Esophagus (tissue), 2 donors: ENCODE measurements at regions not wholly inside any gene's neighbourhood (a gene's known extent, or its start where the extent isn't known, plus 50 kb on each side); places are given as distances from the start of the nearest gene placed in this dataset.

Experiments
- H3K27ac ChIP-seq, 2 donors: one replicate each; pipeline ENCODE4 v1.5.1; 2013; ENCODE audit warnings: low read depth in 2 of 2, mild to moderate bottlenecking in 2 of 2, inconsistent platforms in 1 of 2, low read length in 1 of 2, moderate library complexity in 1 of 2
- H3K27me3 ChIP-seq, 2 donors: one replicate each; pipeline ENCODE4 v1.6.1; 2013; ENCODE audit warnings: low read length in 2 of 2, control low read depth in 1 of 2, mild to moderate bottlenecking in 1 of 2; ENCODE audit not compliant: insufficient read depth in 2 of 2, control insufficient read depth in 1 of 2
- H3K36me3 ChIP-seq, 2 donors: one replicate each; pipeline ENCODE4 v1.6.1; 2013; ENCODE audit warnings: low read length in 1 of 2; ENCODE audit not compliant: control insufficient read depth in 2 of 2, insufficient read depth in 2 of 2
- H3K4me1 ChIP-seq, 2 donors: one replicate each; pipeline ENCODE4 v1.6.1; 2013; ENCODE audit warnings: low read length in 1 of 2; ENCODE audit not compliant: control insufficient read depth in 2 of 2, insufficient read depth in 2 of 2
- H3K4me3 ChIP-seq, 2 donors: one replicate each; pipeline ENCODE4 v1.5.1; 2013; ENCODE audit warnings: low read length in 2 of 2, mild to moderate bottlenecking in 2 of 2, low read depth in 1 of 2, moderate library complexity in 1 of 2
- H3K9me3 ChIP-seq, 2 donors: one replicate each; pipeline ENCODE4 v1.6.1; 2013; ENCODE audit warnings: mild to moderate bottlenecking in 2 of 2, low read depth in 1 of 2, low read length in 1 of 2, moderate library complexity in 1 of 2; ENCODE audit not compliant: control insufficient read depth in 2 of 2, insufficient read depth in 1 of 2
- WGBS, 2 donors: extraction: QIAGEN DNeasy Blood & Tissue Kit; methylation state at CpG; one replicate each; pipeline ENCODE4 v1.1.7; 2013; 5-methylcytosine and 5-hydroxymethylcytosine counted together
- donor health status: healthy with polysubstance abuse.
- donor health status: Bipolar disorder and iron deficiency.

GRCh38 chr6:159473475-159474263 is 219.4 kb downstream of the SOD2 start:
- Histone ChIP-seq H3K4me1 (no peaks in the 10 kb centered on the region), H3K36me3 (no peaks in the 10 kb centered on the region), H3K4me3 (no peak overlapping the region), H3K27me3 (no peaks in the 10 kb centered on the region), H3K27ac (no peak overlapping the region), H3K9me3 (peaks cover 0 to 2% of the 10 kb centered on the region in 2 donors)
- WGBS, 2 donors = 62 to 66% methylated on average over 4 of the region's 4 CpGs

GRCh38 chr6:159470397-159470796 is 222.6 kb downstream of the SOD2 start:
- 74 to 76% methylated on average over 3 of the region's 3 CpGs for WGBS, 2 donors
- Histone ChIP-seq H3K27ac (no peak overlapping the region), H3K4me3 (no peak overlapping the region), H3K9me3 (peaks cover 0 to 2% of the 10 kb centered on the region in 2 donors), H3K4me1 (no peaks in the 10 kb centered on the region), H3K27me3 (no peaks in the 10 kb centered on the region), H3K36me3 (no peaks in the 10 kb centered on the region)

GRCh38 chr6:159469443-159469842 is 223.6 kb downstream of the SOD2 start:
- WGBS, 2 donors = 77 to 86% methylated on average over 4 of the region's 4 CpGs
- H3K9me3 ChIP-seq = peaks cover 0 to 2% of the 10 kb centered on the region in 2 donors
- no peaks in the 10 kb centered on the region for H3K27me3 ChIP-seq
- no peak overlapping the region for H3K4me3 ChIP-seq
- H3K4me1 ChIP-seq = no peaks in the 10 kb centered on the region
- H3K27ac ChIP-seq = no peak overlapping the region
- H3K36me3 ChIP-seq = no peaks in the 10 kb centered on the region

DNA sequence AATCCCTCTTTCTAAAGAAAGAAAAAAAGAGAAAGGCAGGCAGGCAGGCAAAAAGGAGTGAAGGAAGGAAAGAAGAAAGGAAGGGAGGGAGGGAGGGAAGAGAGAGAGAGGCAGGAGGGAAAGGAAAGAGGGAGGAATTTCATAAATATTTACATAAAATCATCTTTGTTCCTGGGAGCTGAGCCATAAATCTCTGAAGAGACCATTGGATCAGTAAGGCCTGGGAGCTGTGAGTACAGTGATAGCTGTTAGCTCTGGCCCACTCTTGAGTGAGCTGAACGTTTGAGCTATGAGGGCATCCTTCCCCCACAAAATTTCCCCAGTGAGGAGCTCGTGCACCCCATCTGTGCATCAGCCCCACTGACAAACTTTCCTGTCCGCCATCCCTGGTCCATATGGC is 224.0 kb downstream of the SOD2 start:
- Histone ChIP-seq H3K27me3 (no peaks in the 10 kb centered on the region), H3K4me3 (no peak overlapping the region), H3K27ac (no peak overlapping the region), H3K9me3 (peaks cover 0 to 2% of the 10 kb centered on the region in 2 donors), H3K36me3 (no peaks in the 10 kb centered on the region), H3K4me1 (no peaks in the 10 kb centered on the region)
- WGBS, 2 donors = 58% methylated on average over 3 of the region's 3 CpGs

DNA sequence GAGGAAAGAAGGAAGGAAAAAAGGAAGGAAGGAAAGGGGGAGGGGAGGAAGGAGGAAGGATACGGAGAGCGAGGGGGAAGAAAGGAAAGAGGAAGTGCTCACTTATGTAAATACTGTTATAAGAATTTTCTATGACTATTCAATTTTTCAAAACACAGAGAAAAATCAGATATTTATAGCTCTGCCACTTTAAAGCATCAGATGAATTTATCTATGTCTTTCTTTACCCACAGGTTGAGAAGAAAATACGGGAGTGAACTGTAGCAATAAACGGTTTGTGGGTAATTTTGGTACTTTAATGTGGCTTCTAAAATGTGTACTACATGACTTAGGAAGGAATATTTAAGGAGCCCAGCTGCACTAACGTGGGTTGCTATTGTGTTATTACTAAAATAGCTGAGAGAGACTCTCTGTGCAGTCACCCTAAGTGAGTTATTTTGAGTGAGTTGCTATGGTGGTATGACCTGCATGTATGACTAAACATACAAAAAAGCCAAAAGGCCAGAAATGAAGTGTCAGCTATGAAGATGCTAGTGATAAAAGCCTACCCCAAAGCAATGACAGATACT is 225.5 kb downstream of the SOD2 start:
- H3K27me3 ChIP-seq = no peaks in the 10 kb centered on the region
- H3K27ac ChIP-seq = no peak overlapping the region
- no peak overlapping the region for H3K4me3 ChIP-seq
- 56 to 58% methylated on average over 5 of the region's 5 CpGs for WGBS, 2 donors
- H3K36me3 ChIP-seq = no peaks in the 10 kb centered on the region
- peaks cover 0 to 2% of the 10 kb centered on the region in 2 donors for H3K9me3 ChIP-seq
- no peaks in the 10 kb centered on the region for H3K4me1 ChIP-seq

GRCh38 chr6:159466926-159467325 is 226.1 kb downstream of the SOD2 start:
- 51 to 52% methylated on average over 2 of the region's 2 CpGs for WGBS, 2 donors
- Histone ChIP-seq H3K36me3 (no peaks in the 10 kb centered on the region), H3K27me3 (no peaks in the 10 kb centered on the region), H3K9me3 (peaks cover 0 to 2% of the 10 kb centered on the region in 2 donors), H3K4me3 (no peak overlapping the region), H3K27ac (no peak overlapping the region), H3K4me1 (no peaks in the 10 kb centered on the region)

DNA sequence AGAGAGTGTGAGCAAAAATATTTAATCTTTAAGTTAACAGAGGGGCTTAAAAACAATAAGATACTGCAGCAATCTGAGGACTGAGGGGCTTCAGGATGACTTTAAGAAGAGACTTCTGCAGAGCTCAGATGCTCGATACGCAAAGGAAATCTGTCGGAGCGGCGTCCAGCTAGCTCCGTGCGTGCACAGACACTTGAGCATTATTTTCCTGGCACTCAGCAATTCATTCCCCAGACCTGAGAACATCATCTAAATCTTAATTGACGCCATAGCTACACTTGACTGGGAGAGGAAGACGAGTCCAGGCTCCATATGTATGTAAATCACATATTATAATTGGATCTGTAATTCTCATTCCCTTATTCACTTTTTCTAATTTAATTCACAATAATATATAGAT is 228.2 kb downstream of the SOD2 start:
- H3K9me3 ChIP-seq = no peaks in the 10 kb centered on the region
- H3K36me3 ChIP-seq = no peaks in the 10 kb centered on the region
- WGBS, 2 donors = 64 to 72% methylated on average over 9 of the region's 9 CpGs
- H3K4me1 ChIP-seq = no peaks in the 10 kb centered on the region
- H3K27ac ChIP-seq = no peak overlapping the region
- no peaks in the 10 kb centered on the region for H3K27me3 ChIP-seq
- H3K4me3 ChIP-seq = no peak overlapping the region

GRCh38 chr6:159463119-159463829 is 229.8 kb downstream of the SOD2 start:
- Histone ChIP-seq H3K9me3 (no peaks in the 10 kb centered on the region), H3K4me3 (no peak overlapping the region), H3K4me1 (no peaks in the 10 kb centered on the region), H3K27ac (no peak overlapping the region), H3K27me3 (no peaks in the 10 kb centered on the region), H3K36me3 (no peaks in the 10 kb centered on the region)
- 80 to 86% methylated on average over 22 of the region's 22 CpGs for WGBS, 2 donors

DNA sequence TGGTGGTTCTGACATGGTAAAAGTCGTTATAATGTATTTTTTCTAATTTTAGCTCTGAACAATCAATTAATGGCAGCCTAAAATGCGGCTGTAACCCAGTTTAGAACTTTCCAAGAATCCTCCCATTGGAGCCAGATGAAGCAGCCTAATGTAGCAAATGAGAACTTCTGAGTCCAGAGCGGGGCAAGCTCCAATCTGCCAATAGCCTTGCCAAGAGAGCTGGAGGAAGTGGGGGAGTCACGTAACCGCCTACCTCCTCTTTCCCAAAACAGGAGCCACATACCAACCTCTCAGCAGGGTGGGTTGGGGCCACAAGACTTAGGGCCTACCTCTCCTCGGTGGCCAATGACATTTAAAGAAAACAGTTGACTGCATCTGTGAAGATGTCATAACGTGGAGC is 230.6 kb downstream of the SOD2 start:
- Histone ChIP-seq H3K9me3 (no peaks in the 10 kb centered on the region), H3K4me1 (no peaks in the 10 kb centered on the region), H3K36me3 (no peaks in the 10 kb centered on the region), H3K27me3 (no peaks in the 10 kb centered on the region), H3K27ac (no peak overlapping the region), H3K4me3 (no peak overlapping the region)
- 69% methylated on average over 7 of the region's 7 CpGs for WGBS, 2 donors
